ENCODE measurements at regions not wholly inside any gene's neighbourhood (a gene's known extent, or its start where the extent isn't known, plus 50 kb on each side); places are given as distances from the start of the nearest gene placed in this dataset.

DNA sequence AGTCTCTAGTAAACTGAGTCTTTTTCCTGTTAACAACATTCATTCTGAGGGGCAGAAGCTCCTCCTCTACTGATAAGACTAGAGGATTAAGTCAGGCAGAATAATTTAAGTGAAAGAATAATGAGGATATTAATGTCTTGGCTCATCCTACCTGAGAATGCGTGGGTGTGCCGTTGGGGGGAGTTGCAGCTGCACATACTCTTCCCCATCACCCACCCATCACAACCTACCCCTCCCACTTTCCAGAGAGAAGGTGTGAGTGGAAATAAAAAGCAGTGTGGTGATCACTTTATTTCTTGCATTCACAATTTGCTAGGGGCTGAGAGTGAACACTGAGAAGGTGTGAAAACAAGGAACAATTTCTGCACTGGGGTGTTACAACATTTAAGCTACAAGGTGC, 146.8 kb upstream of the MAGI3 start:
- Mint-ChIP-seq H3K9me3 (no peaks in the 10 kb centered on the region), H3K27me3 (no peaks in the 10 kb centered on the region), H3K36me3 (no peaks in the 10 kb centered on the region), H3K4me1 (no peaks in the 10 kb centered on the region), H3K4me3 (no peak overlapping the region), H3K27ac (no peak overlapping the region)

DNA sequence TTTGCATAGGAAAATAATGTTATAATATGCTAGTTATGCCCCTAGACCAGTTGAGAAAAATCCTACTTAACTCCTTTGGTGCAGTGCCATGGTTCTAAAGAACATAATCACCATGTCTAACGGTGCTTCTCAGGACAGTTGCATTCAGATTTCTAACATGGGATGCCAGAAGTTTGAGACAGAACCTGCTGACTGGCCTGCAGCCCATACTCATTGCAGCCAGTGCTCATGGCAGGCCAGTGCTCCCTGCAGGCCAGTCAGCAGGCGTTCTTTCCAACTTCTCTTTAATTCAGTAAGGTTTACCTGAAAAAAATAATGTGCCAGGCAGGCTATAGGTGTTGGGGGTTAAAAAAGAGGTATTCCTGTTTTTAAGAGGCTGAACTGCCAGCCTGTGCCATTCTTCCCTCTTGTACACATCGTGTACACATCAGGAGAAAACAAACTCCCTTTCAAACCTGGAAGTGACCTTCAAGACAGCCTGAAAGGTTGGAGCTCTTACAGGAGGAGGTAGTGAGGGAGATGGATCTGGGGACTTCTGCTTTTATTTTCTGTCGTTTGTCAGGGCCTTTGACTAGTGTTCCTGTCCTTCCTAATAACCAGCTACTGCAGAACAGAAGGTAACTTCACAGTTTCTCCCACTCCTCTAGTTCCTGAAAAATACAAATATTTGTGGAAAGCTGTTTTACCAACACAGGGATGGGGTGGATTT, 146.0 kb upstream of the MAGI3 start:
- H3K4me3 Mint-ChIP-seq, result no peak overlapping the region
- no peak overlapping the region for H3K27ac Mint-ChIP-seq
- no peaks in the 10 kb centered on the region for H3K36me3 Mint-ChIP-seq
- no peaks in the 10 kb centered on the region for H3K4me1 Mint-ChIP-seq
- H3K9me3 Mint-ChIP-seq, result no peaks in the 10 kb centered on the region
- H3K27me3 Mint-ChIP-seq, result no peaks in the 10 kb centered on the region

DNA sequence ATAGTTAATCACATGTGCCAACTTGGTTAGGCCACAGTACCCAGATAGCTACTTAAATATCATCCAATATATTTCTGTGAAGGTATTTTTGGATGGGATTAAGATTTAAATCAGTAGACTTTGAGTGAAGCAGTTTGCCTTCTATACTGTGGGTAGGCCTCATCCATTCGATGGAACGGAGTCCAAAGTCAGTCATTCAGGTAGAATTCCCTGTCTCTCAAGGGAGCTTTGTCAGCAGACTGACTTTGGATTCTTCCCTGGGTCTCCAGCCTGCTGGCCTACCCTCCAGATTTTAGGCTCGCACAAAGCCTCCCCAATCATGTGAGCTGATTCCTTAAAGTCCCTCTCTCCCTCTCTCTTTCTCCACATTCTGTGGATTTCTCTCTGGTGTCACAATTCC, 145.1 kb upstream of the MAGI3 start:
- Mint-ChIP-seq H3K4me3 (no peak overlapping the region), H3K9me3 (no peaks in the 10 kb centered on the region), H3K4me1 (no peaks in the 10 kb centered on the region), H3K27me3 (no peaks in the 10 kb centered on the region), H3K36me3 (no peaks in the 10 kb centered on the region), H3K27ac (no peak overlapping the region)

DNA sequence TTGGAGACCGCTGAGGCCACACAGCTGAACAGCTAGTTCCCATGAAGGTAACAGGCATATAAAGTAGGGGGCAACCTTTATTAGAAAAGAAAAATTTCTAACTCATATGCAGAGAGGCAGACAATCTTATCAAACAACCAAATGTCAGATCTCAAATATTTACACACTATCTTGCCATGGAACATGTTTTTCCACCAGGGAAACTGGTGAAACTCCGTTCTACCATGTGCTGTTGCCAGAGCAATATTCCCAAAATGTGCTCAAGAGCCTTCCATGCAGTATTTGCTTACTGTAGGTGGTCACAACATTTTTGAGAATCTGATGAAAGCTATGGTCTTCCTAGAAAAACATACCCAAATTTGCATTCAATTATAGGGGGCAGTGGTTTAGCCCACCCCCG, 143.4 kb upstream of the MAGI3 start:
- Mint-ChIP-seq H3K9me3 (peaks cover 0 to 1% (median 0%) of the 10 kb centered on the region in 3 donors), H3K27me3 (peaks cover 7% of the 10 kb centered on the region), H3K27ac (no peak overlapping the region), H3K36me3 (no peaks in the 10 kb centered on the region), H3K4me1 (no peaks in the 10 kb centered on the region), H3K4me3 (no peak overlapping the region)

DNA sequence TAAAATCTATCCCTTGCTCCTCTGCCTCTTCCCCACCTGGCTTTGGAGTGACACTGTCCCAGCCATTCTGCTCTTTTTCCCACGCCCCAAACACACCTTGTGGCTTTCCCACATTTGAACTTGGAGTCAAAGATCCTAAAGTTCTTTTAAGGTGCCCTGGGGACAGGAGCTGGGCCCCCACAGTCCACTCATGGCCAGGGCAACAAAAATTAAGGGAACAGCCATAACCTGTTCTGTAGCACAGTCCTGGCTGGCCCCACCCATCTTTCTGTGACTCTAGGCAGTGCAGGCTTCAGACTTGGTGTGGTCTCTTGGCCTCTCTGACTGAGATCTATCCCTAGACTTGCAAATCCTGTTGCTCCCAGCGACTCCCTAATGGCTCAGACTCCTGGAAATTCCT, 143.0 kb upstream of the MAGI3 start:
- H3K27me3 Mint-ChIP-seq, result peaks cover 11% of the 10 kb centered on the region
- peaks cover 0 to 1% (median 0%) of the 10 kb centered on the region in 3 donors for H3K9me3 Mint-ChIP-seq
- H3K27ac Mint-ChIP-seq, result no peak overlapping the region
- H3K4me1 Mint-ChIP-seq, result no peaks in the 10 kb centered on the region
- H3K36me3 Mint-ChIP-seq, result no peaks in the 10 kb centered on the region
- H3K4me3 Mint-ChIP-seq, result no peak overlapping the region

DNA sequence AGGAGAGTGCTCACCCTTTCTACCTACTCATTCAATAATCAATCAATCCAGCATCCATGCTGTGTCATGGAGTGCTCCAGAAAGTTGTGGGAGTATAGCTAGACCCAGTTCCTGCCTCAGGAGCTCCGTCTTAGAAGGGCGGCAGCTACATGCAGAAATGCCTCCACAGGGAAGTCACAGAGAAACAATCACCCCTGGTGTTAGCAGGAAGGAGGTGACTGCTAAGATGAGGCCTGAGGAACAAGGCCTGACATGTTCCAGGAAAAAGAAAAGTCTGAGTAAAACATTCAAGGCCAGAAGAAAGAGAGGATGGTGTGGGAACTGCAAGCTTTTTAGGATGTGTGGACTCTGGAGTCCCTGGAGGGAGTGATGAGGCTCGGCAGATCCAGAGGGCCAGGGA, 142.5 kb upstream of the MAGI3 start:
- peaks cover 14% of the 10 kb centered on the region for H3K27me3 Mint-ChIP-seq
- H3K9me3 Mint-ChIP-seq, result peaks cover 0 to 1% (median 0%) of the 10 kb centered on the region in 3 donors
- H3K27ac Mint-ChIP-seq, result no peak overlapping the region
- no peaks in the 10 kb centered on the region for H3K4me1 Mint-ChIP-seq
- H3K36me3 Mint-ChIP-seq, result no peaks in the 10 kb centered on the region
- H3K4me3 Mint-ChIP-seq, result no peak overlapping the region

DNA sequence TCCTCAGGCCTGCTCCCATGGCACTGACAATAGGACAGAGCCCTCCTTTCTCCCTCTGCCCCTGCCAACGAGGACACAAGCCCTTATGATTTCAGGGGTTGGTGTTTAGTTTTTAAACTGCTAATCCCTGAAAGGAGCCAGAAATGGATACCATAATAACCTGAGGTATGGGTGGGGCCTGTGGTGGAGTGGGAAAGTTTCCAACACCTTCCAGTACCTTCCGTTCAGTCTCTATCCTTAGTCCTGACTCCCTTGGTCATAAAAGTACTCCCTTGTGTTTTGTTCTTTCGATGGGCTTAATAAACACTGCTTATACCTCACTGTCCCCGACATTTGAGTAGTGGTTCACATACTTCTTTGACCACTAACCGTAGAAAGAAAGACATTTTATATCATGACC, 141.8 kb upstream of the MAGI3 start:
- Mint-ChIP-seq H3K9me3 (peaks cover 0 to 1% (median 0%) of the 10 kb centered on the region in 3 donors), H3K27ac (no peak overlapping the region), H3K36me3 (no peaks in the 10 kb centered on the region), H3K4me1 (no peaks in the 10 kb centered on the region), H3K4me3 (no peak overlapping the region), H3K27me3 (peaks cover 14% of the 10 kb centered on the region)

DNA sequence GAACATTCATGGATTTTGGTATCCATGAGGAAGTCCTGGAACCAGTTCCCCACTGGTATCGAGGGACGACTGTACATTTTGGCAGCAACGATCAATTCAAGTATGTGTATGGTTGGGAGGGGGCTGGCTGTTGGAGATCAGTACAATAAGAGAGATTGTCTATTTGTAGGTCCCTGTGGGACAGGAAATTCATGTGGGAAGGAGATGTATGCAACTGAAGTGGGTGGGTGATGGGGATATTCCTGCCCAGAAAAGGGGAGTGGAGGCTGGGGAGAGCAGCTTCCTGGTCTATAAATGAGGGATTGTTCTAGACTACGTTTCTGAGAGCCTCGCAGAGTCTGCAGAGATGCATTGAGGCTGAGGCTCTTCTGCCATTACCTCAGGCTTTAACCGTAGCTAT, 140.2 kb upstream of the MAGI3 start:
- H3K4me1 Mint-ChIP-seq, result no peaks in the 10 kb centered on the region
- H3K36me3 Mint-ChIP-seq, result no peaks in the 10 kb centered on the region
- H3K27me3 Mint-ChIP-seq, result peaks cover 16% of the 10 kb centered on the region
- H3K9me3 Mint-ChIP-seq, result peaks cover 0 to 1% (median 1%) of the 10 kb centered on the region in 3 donors
- H3K4me3 Mint-ChIP-seq, result no peak overlapping the region
- H3K27ac Mint-ChIP-seq, result no peak overlapping the region

DNA sequence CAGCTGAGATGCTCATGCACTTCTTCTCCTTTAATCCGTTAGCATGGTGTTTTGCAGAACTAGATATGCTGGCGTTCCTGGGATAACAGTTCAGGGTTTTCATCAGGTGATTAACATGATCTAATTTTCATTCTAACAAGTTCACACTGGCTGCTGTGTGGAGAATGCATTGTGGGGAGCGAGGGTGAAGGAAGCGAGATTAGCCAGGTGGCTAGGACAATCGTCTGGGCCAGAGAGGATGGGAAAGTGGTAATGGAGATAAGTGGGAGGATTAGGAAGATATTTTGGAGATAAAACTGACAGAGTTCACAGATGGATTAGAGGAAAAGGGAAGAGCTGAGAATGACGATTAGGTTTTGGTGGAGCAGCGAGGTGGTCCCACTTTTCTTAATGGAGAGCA, 138.1 kb upstream of the MAGI3 start:
- no peaks in the 10 kb centered on the region for H3K4me1 Mint-ChIP-seq
- no peak overlapping the region for H3K4me3 Mint-ChIP-seq
- H3K27ac Mint-ChIP-seq, result no peak overlapping the region
- H3K36me3 Mint-ChIP-seq, result no peaks in the 10 kb centered on the region
- H3K27me3 Mint-ChIP-seq, result peaks cover 16% of the 10 kb centered on the region
- H3K9me3 Mint-ChIP-seq, result peaks cover 0 to 1% (median 1%) of the 10 kb centered on the region in 3 donors

DNA sequence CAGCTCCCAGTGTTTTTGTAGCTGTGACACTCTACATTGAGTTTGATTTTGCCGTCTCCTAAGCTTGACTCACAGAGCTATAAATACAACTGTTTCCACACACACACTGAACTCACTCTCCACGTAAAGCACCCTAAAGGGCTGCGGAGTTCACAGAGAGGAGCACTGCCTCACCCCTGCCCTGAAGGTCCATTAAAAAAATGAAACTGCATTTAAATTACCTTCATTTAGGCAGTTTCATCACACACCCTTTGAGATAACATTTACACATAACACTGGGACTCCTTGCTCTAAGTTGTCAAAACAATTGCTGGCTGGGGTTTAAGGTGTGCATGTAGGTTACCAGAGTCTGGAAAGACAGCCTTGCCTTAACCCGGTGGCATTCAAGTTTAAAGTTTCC, 137.1 kb upstream of the MAGI3 start:
- H3K9me3 Mint-ChIP-seq, result peaks cover 0 to 1% (median 1%) of the 10 kb centered on the region in 3 donors
- H3K36me3 Mint-ChIP-seq, result no peaks in the 10 kb centered on the region
- no peak overlapping the region for H3K27ac Mint-ChIP-seq
- no peak overlapping the region for H3K4me3 Mint-ChIP-seq
- peaks cover 16% of the 10 kb centered on the region for H3K27me3 Mint-ChIP-seq
- no peaks in the 10 kb centered on the region for H3K4me1 Mint-ChIP-seq

DNA sequence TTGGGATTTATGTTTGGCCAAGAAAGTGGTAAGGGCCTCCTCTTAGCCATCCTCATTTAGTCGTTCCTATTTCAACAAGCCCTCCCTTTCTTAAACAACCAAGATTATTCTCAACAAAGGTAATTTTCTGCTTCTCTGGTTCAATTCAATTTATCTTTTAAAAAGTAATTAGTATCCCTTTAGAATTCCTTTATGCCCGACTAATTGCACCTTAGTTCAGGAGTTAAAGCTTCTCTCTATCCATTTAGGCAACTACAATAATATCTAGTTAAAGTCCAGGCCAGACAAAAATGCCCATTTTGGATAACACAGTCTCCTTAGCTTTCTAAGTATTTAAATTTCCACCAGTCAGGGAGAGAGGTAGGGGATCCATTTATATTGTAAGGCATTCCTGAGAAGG, 136.7 kb upstream of the MAGI3 start:
- Mint-ChIP-seq H3K27ac (no peak overlapping the region), H3K9me3 (peaks cover 0 to 1% (median 1%) of the 10 kb centered on the region in 3 donors), H3K36me3 (no peaks in the 10 kb centered on the region), H3K4me3 (no peak overlapping the region), H3K4me1 (no peaks in the 10 kb centered on the region), H3K27me3 (peaks cover 16% of the 10 kb centered on the region)

DNA sequence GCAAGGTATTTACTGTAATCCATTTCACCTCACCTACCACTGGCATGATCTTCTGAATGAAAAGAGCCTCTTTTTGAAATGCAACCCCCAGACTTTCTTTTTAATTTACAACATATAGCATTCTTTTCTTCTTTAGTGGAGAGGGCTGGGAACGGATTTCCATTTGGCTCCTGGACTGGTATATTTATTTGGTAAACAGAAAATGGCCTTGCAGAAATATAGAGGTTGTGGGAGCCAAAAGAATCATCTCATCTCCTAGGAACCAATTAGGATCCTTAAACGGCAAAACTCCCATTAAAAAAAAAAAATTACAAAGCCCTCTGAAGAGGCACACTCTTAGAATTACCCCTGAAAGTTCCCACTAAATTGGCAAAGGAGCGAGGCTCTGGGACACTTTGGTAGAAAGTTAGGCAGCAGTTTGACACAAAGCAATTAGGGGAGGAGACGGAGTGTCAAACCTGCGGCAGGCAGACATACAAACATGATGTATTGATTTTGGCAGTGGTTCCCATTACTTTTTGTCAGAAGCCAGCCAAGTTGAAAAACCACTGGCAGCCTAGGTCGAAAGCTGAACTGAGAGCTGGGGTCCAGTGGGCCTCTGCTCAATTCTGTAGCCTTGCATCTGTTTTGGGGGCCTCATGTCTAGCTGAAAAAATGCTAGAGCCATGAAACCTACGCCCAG, 135.1 kb upstream of the MAGI3 start:
- Mint-ChIP-seq H3K27me3 (peaks cover 19% of the 10 kb centered on the region), H3K9me3 (peaks cover 0 to 1% (median 1%) of the 10 kb centered on the region in 3 donors), H3K4me3 (no peak overlapping the region), H3K36me3 (no peaks in the 10 kb centered on the region), H3K4me1 (no peaks in the 10 kb centered on the region), H3K27ac (peak overlapping the region in 1 of 3 donors; percentile 10)

DNA sequence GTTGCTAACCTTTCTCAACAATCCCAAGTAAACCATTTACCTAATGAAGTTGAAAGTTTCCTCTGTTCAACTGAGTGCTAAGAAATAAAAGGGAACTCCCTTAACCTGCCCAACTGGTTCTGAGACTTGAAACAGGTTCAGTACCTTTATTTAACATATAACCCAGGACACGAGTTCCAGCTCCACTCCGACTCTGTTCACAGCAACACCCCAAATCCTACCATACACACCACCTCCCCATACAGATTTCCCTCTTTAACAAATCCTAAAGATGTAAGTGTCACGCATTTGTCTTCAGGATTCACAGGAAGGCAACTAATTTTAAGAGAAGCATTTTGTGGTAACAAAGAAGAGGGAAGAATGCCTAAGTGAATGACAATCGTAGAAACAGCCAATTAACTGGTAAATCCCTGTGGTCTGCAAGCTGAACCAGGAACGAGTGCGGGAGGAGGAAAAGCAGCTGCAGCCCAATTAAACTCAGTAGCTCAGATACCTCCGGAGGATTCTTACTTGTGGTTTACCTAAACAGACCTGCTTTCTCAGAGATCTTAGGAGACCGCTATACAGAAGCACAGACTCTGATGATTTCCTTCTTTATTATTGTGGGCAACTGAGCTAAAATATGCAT, 134.5 kb upstream of the MAGI3 start:
- Mint-ChIP-seq H3K36me3 (no peaks in the 10 kb centered on the region), H3K4me1 (no peaks in the 10 kb centered on the region), H3K9me3 (peaks cover 0 to 1% (median 1%) of the 10 kb centered on the region in 3 donors), H3K4me3 (no peak overlapping the region), H3K27ac (no peak overlapping the region), H3K27me3 (peaks cover 24% of the 10 kb centered on the region)

DNA sequence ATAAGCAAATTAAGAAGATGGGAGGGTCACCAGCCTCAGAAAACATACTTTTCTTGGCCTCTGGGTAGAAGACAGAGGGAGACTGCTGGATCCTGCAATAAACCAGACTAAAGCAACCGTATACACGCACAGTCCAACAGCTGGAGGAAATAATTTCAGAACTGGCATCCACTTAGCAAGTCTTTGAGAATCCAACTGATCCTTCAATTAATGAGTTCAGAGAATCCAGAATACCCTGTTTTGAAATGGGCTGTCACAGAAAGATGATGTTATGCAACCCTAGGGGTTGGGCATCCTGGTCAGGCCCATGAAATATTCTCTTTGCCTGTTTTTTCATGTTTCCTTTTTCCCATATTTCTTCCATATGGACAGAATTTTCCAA, 134.0 kb upstream of the MAGI3 start:
- no peaks in the 10 kb centered on the region for H3K36me3 Mint-ChIP-seq
- H3K27ac Mint-ChIP-seq, result no peak overlapping the region
- H3K4me3 Mint-ChIP-seq, result no peak overlapping the region
- peaks cover 21% of the 10 kb centered on the region for H3K27me3 Mint-ChIP-seq
- no peaks in the 10 kb centered on the region for H3K4me1 Mint-ChIP-seq
- H3K9me3 Mint-ChIP-seq, result peaks cover 0 to 1% (median 1%) of the 10 kb centered on the region in 3 donors

DNA sequence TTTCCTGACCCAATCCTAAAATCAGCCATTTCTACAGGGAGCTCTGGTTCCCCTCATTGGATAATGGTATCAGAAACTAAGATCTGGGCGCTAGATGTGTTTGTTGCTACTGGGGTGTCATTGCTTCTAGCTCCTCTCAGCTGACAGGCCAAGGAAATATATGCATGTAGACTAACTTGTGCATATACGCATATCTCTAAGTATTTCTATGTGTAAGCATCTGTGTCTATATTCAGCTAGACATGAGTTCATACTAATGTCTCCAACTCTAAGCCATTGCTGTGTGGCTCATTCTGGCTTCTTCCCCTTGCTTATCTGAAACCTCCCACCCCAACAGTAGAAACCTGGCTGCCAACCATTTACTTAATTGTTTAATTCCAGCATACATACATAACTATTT, 130.3 kb upstream of the MAGI3 start:
- Mint-ChIP-seq H3K9me3 (no peaks in the 10 kb centered on the region), H3K27ac (no peak overlapping the region), H3K4me3 (no peak overlapping the region), H3K36me3 (no peaks in the 10 kb centered on the region), H3K27me3 (peaks cover 14% of the 10 kb centered on the region), H3K4me1 (no peaks in the 10 kb centered on the region)

DNA sequence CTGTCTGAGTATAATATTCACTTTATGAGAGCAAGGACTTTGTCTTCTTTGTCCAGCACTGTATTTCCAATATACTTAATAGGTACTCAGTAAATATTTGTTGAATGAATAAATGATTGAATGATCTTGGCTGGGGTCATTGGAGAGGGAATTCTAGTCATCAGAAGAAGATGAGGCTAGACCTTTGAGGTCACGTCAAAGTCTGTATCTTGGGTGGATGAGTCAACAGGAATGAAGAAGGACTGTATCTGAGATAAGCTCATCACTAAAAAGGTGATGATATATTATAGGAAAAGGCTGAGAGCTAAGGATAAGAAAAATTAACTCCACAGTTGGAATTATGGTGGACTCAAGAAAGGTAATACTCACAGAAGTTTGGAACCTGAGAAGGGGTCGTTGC, 125.1 kb upstream of the MAGI3 start:
- H3K27me3 Mint-ChIP-seq, result peaks cover 10% of the 10 kb centered on the region
- H3K4me1 Mint-ChIP-seq, result peaks cover 0 to 1% (median 0%) of the 10 kb centered on the region in 3 donors
- no peak overlapping the region for H3K27ac Mint-ChIP-seq
- H3K4me3 Mint-ChIP-seq, result no peak overlapping the region
- no peaks in the 10 kb centered on the region for H3K9me3 Mint-ChIP-seq
- peaks cover 1% of the 10 kb centered on the region for H3K36me3 Mint-ChIP-seq
